ENCODE measurements at regions not wholly inside any gene's neighbourhood (a gene's known extent, or its start where the extent isn't known, plus 50 kb on each side); places are given as distances from the start of the nearest gene placed in this dataset.

DNA sequence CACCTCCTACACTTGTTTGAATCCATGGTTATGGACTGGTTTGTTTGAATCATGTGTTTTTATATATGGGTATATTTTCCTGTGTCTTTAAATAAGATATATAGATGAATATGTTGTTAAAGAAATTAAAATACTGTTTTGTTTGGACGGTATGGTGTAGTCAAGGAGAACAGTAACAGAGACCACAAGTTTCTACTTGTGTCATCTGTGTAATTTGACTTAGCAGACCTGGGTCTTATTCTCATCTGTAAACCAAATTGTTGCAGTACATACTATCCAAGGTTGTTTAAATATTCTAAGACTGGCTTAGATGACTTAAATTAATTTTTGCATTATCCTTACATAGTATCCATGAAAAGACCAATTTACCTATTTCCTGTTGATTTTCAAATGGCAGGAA is 361.1 kb upstream of the SLITRK1 start:
- no peak for DNase-seq

DNA sequence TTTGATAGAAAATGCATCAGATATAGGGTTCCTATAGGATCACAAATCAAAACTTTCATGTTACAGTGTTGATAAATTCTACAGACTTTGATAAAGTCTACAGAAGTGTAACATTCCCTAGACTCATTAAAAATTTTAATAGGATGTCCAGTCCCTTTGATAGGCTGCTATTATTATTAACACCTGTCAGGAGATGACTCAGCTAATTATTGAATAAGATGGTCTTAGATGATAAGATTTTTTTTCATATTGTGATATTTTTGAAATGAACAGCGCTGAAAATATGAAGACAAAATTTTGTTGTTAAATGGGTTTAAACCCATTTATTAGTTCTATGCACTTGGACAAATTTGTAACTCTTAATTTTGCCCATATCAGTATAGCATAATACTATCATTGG is 356.8 kb upstream of the SLITRK1 start:
- no peak for DNase-seq

DNA sequence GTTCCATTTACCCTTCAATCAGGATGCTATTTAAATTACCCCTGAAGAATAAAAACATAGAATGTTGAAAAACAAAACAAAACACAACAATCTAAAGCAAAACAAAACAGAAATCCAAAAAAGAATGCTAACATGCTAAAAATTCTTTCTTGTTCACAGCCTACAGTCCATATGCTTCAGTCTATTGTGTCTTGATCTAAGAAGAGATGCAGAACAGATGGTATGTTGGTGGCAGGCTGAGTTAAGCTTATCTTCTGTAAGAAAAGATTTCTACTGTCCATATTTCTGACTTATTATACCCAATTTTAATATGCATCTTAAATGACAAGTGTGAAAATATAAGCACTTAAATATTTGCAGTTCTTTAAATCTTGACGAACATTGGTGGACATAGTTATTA is 356.1 kb upstream of the SLITRK1 start:
- no peak for DNase-seq

DNA sequence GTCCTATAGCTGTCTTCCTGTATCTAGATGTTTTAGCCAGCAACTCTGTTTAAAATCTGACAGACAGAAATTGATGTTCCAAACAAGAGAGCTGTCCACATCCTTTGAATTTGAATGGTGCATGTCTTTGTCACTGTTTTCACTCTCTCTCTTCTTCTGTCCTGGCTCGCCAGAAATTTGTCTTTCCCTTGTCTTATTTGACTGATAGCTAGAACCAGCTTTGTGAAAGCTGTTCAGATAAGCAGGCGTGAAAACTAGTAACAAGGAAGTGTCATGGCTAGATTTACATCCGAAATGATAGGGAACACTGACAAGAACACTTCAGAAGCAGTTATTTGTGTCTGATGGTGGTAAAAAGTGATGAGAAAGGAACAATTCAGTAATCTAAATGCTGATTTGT is 354.9 kb upstream of the SLITRK1 start:
- no peak for DNase-seq

DNA sequence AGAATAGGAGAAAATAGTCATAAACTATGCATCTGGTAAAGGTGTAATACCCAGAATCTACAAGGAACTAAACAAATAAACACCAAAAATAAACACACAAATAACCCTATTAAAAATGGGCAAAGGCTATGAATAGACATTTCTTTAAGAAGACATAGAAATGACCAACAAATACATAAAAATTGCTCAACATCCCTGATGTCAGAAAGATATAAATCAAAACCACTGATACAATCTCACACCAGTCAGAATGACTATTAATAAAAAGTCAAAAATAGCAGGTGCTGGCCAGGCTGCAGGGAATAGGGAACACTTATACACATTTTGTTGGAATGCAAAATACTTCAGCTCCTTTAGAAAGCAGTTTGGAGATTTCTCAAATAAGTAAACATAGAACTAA is 352.1 kb upstream of the SLITRK1 start:
- no peak for DNase-seq

DNA sequence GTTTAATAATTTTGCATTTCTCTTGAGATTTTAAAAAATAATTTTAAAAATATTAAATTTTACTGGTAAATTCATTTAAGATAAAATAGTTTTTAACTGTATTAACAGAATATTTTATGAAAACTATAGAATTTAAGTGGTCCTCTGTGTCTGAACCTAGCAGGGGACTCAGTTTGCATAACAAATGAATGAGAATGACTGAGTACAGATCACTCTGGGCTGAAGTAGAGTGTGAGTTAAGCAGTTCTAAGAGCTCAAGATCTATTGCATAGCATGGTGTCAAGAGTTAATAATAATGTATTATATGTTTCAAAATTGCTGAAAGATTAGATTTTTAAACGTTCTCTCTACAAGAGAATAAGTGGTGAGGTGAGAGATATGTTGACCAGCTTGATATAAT is 348.3 kb upstream of the SLITRK1 start:
- no peak for DNase-seq

DNA sequence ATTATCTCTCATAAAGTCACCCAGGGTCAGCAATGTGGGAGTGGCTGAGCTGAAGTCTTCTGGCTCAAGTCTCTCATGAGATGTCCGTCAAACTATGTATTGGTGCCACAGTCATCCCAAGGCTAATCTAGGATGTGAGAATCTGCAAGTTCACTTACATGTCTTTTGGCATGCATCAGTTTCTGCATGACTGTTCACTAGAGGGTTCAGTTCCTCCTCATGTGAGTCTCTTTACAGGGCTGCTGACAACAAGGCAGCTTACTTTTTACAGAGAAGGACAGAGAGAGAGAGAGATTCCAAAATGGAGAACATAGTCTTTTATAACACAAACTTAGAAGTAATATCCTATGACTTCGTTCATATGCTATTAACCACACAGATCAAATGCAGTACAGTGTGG is 328.8 kb upstream of the SLITRK1 start:
- DNase-seq, result no peak

DNA sequence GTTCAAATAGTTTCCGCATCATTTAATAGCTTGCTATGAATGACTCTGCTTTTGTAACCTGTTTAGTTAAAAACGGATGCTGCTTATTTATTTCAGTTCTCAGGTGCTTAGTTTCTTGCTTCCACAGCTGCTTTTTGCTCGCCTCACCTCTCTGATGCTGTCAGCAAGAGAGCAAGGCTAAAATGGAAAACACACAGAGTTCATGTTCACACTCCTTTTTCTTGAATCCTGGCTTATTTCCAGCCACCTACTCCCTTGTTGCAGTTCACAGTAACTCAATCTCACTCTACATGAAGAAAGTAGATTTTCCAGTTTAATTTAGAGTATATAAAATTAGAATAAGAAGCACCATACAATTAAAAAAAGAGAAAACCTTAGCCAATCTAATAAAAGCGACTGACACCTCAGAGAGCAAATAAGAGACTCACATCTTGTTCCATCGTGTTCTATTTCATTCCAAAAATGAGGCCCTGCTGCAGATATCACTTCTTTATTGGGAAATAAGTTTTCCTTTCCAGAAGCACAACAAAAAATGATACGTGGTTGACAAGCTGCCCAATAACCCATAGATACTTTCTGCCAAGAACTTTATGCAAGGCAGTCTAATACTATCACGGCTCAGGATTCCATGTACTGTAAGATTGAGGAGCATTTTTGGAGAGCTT is 326.1 kb upstream of the SLITRK1 start:
- DNase-seq, result no peak

DNA sequence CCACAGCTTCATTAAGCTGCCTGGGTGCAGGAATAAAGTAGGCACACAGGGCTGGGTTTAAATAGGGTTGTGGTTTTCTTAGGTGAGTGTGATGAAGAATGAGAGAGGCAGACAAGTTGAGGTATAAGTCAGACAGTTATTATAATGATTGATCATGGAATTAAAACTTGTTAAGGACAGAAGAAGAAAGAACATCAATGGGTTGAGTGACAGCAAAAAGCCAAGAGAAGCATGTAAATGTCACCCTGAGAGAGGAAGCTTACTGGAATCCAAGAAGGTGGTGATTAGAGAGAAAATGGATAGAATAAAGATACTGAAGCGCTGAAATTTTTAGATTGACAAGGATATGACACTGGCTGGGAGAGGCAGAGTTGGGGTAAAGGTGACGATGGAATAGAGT is 325.2 kb upstream of the SLITRK1 start:
- DNase-seq, result no peak

DNA sequence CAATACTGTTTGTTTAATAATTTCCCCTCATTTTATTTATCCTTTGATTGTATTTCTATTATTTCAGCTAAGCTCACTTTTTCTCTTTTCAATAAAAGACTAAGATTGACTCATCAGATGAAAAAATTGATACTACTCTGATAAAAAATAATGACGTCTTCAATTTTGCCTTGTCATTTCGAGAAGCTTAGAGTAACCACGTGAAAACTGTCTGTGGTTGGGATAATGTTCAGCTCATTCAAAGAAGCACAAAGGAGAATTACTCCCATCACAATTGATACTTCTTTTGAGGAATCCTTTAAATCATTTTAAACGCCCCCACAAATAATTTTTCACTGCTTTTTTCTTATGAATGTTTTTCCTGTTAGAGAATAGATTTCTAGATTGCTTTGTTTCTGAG is 318.7 kb upstream of the SLITRK1 start:
- DNase-seq, result no peak

DNA sequence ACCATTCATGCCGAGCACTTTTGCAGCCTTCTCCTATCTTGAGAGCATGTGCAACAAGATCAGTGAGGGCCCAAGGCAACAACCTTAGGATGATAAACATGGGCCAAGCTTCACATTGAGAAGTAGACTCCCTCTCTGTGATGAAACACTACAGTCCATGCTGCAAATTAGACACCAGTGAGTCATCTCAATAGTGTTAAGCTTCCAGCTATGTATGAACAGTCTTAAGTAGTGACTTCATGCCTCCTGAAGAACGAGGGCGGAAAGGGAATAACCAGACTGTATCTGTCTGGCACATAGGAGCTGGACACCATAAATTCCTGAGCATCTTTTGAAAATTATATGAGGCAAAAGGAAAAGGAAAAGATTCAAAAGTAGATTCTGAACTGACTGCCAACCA is 309.9 kb upstream of the SLITRK1 start:
- no peak for DNase-seq

DNA sequence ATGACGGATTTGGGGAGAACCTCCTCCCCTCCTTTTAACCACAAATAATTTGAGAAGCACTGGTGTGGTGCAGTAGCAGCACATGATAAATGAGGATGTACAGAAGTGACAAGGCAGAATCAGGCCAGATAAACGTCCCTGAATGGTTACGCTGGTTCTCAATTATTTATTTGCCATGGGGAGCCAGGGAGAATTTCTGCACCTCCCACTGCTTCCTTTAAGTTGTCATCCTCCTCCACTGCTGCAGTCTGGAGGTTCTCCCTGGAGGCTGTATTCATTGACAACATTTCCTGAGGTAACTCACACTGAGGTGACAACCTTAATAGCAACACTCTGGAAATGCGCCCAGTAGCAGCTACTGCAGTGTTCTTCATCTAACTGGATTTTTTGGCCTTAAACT is 308.9 kb upstream of the SLITRK1 start:
- no peak for DNase-seq

DNA sequence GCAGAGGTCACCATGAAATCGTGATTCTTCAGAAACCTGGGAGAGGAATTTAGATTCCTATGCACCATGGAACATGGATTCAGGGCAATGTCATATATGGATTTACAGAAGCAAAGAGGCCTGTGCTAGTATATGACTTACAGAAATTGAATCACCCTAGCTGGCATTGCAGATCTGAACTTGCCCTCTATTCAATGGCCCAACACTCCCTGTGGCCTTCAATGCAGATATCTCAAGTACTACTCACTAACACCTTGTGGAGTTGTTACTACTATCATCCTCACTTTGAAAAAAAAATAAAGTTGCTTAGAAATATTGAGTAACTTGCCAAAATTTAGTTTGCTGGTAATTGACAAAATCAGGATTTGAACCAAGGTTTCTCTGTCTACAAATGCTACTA is 305.4 kb upstream of the SLITRK1 start:
- DNase-seq, result no peak

DNA sequence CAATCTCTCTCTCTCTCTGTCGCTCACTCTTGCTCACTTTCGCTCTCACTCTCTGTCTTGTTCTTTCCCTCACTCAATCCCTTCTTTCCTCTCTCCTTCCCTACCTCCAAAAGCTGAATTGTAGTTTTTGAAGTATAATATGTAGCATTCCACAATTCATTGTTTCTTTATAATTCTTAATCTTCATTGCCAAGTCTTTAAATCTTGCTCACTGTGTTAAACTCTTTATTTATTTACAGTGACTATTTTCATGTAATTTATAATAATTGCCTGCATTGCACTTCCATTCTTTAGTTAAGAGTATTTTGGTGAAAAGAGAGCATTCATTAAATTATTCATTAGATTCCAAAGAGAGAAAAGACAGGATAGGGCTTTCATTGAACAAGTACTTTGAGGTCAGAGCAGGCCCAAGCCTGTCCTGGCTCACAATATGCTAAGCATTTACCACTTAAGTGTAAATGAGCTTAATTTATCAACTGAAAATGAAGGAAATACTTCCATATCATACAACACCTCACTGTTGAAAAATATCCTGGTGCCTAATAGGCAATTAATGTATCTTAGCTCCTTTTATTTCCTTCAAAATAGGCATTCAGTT is 257.4 kb upstream of the SLITRK1 start:
- no peak for DNase-seq

DNA sequence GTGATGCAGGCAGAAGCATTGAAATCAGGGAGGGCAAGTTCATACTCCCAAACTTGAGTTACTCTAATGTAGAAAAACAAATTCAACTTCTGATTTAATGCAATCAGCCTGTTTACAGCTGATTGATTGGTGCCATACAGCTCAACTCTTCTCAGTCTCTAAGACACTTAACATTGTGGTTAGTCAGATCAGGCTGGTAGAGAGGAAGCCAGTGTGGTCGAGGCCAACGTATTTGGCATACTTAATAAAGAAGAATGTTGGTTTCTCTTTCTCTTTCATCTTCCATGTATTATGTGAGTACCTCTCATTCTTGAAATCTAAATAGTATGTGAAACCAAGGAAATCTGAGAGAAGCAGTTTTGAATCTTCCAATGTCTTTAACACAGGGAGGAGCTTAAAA is 255.0 kb upstream of the SLITRK1 start:
- DNase-seq, result peak; percentile 30

DNA sequence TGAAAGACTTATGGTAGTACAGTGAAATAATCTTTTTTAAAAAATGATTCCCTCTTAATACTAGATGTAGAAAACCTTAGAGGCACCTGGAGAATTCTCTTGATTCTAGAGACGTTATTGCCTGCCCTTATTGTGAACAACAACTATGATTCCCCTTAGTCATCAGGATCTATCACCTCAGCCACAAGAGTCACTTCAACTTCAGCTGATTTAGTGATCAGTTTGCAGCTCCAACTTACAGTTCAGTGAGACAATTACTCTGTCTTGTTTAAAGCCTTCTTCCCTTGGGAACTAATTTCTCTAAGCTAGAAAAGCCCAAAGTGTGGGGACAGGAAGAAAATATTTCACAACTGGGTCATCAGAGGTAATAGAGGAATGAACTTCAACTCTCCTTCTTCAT is 254.3 kb upstream of the SLITRK1 start:
- no peak for DNase-seq

DNA sequence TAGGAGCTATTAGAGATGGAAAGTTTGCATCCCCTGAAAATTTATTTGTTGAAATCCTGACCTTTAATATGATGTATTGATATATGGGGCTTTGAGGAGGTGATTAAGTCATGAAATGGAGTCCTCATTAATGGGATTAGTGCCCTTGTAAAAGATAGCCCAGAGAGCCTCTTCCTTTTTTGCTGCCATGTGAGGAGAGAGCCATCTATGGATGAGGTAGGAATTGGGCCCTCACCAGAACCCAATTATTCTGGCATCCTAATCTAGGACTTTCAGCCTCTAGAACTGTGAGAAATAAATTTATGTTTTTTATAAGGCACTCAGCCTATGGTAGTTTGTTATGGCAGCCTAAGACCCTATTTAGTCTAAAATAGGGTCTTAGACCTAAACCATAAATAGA is 250.2 kb upstream of the SLITRK1 start:
- no peak for DNase-seq

DNA sequence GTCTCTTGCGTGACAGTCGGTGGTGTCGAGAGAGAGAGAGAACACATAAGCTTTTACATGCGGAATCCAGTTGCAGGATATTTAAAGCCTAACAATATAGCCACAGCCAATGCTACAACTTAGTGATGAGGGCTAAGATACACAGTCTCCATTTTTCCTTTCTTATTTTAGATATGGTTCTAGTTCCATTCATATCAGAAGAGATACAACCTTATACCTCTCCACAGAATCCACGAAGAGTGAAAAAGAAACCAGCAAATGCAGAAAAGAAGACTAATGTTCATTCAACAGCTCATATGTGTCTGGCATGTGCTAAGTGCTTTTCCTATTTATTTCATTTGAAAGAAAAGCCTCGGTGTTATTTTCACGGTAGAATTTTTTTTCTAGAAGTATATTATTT is 249.0 kb upstream of the SLITRK1 start:
- no peak for DNase-seq

DNA sequence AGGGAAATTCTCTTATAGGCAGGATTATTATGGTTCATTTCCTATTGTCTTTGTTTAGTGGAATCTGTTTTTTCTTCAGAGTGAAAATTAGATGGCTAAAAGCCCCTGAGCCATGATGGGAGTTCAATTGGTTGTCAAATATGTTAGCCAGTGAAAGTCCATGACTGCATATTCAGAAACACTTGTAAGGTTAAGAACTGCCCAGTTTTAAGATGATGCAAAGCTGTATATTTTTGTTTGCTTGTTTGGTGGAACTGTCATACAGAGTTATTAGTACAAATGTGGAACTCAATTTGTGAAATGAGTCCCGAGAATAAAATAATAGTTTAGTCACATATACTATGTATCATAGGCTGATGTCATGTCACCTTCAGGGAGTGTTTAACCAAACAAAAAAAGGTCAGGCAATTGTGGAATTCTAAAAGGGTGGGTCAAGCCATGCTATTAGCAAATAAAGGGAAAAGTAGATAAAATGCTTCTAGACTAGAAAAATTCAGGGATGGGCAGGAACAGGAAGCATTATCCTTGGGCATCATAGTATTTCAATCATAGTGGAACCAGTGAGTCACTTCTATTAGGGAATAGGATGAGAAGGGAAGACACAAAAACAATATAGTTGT is 248.3 kb upstream of the SLITRK1 start:
- no peak for DNase-seq

DNA sequence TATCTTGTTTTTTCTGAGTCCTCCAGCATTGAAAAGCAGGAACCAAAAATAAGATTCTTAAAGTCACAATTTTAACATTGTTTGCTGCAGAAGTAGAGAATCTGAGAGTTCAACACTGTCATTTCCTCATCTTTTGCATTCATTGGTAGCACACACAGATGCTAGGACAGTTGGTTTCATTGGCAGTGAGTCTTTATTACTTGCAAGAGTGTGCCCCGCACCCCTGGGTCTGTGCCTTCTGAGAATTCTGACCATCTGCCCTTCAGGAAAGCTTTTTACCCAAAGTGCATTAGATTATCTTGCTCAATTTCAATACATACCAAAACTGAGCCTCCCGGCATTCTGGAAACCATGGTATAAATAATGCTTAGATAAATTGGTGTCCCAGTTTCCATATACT is 247.7 kb upstream of the SLITRK1 start:
- DNase-seq, result no peak

DNA sequence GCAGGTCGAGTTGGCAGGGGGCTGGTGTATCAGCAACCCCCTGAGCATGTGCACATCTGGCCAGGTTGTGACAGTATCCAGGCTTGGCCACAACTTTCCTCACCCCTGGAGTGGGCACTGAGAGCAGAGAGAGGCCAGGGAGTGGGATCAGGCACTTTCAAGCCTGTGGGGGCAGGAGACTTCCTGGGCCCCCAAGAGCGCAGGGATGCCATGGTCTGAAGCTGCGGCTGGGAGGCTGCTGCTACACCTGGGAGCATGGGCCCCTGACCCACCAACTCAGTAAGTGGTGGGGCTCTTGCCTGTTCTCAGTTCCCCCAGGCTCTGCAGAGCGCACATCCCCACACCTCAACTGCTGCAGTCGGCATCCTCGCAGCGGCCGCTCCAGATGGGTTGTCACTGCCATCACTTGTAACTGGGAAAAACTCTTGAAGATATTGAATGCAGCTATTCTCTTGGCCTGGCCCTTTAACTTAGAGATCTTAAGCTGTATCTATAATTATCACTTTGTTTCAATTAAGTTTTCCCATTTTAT is 245.4 kb upstream of the SLITRK1 start:
- no peak for DNase-seq

DNA sequence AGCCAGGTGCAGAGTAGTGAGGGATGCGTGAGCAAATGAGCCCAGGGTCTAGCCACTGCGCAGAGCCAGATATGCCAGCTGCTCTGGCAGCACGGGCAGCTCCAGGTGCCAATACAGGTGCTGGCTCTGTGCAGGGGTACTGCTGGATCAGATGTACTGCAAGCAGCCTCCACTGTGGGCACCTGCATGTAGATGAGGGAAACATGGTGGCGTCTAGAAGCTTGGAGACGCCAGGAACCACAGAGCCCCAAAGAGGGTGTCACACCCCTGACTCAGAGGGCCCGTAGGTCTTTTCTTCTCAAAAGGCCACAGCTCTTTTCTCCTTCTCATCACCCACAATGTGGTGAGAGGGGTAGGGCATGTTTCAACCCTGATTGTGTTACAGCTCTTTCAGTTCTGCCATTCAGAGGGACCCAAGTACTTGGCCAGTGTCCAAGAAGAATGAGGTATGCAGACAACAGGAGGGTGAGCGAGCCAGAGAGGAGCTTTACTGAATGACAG is 244.4 kb upstream of the SLITRK1 start:
- no peak for DNase-seq

DNA sequence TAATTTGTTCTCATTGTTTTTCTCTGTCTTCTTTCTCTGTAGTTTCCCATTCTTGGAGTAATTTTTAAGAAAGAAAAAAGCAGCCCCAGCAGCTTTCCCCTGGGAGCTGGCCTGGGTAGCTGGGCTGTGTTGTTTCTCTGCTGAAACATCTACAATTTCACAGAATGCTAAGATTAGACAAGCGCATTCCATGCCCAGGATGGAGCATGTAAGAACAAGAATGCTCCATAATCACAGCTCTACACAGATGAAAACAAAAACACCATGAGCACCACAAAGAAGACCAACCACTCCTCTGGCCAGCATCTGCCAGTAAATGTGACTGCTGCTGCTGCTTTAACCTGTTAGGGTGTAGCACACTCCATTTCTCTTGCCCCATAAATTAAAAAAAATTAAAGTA is 239.2 kb upstream of the SLITRK1 start:
- DNase-seq, result no peak

DNA sequence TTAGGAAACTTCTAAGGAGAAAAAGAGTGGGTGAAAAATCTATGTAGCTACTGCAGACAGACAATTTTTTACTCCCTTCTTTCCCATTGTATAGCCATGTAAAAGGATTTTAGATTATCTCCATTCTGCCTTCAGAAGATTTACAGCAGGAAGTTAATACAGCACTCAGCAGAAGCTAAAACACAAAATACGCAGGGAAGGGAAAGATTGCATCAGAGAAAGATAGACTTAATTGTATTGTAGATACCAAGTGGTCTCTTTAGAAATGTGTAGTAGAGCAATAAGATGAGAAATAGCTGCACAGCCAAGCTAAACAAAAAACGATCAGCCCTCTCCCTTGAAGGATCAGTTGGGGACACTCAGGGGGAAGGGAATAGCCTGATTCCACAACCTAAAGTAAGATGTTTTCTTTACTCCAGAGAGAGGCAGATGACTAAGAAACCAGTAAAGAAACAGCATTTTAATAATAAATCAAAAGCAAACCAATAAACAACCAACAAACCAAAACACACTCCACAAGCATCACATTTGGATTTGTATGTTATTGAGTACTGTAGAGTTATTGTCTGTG is 236.7 kb upstream of the SLITRK1 start:
- no peak for DNase-seq
